Endothelial cell (in vitro differentiated cells): ENCODE measurements at regions not wholly inside any gene's neighbourhood (a gene's known extent, or its start where the extent isn't known, plus 50 kb on each side); places are given as distances from the start of the nearest gene placed in this dataset.

Source experiments
- DNase-seq: peaks from one replicate; pipeline ENCODE4 v3.0.0; 2021; ENCODE audit warnings: low spot score
- H3K27ac Mint-ChIP-seq: one replicate; pipeline ENCODE4 v1.8.0; 2021; ENCODE audit warnings: mixed read lengths, inconsistent platforms; ENCODE audit not compliant: unreplicated experiment
- H3K27me3 Mint-ChIP-seq: one replicate; pipeline ENCODE4 v1.8.0; 2021; ENCODE audit warnings: mild to moderate bottlenecking, moderate library complexity, mixed read lengths, inconsistent platforms; ENCODE audit not compliant: unreplicated experiment
- H3K36me3 Mint-ChIP-seq: one replicate; pipeline ENCODE4 v1.8.0; 2021; ENCODE audit warnings: mild to moderate bottlenecking, low read depth, mixed read lengths, inconsistent platforms; ENCODE audit not compliant: unreplicated experiment
- H3K4me1 Mint-ChIP-seq: one replicate; pipeline ENCODE4 v1.8.0; 2021; ENCODE audit warnings: mild to moderate bottlenecking, mixed read lengths, inconsistent platforms; ENCODE audit not compliant: unreplicated experiment
- H3K4me3 Mint-ChIP-seq: one replicate; pipeline ENCODE4 v1.8.0; 2021; ENCODE audit warnings: mild to moderate bottlenecking, mixed read lengths, inconsistent platforms; ENCODE audit not compliant: unreplicated experiment
- H3K9me3 Mint-ChIP-seq: one replicate; pipeline ENCODE4 v1.8.0; 2021; ENCODE audit warnings: mixed read lengths, inconsistent platforms; ENCODE audit not compliant: unreplicated experiment
- TF ChIP-seq, protein P1 (sequence below): fragments of 200-600 bp; sonication (generic); IDR thresholded peaks from one replicate; pipeline ENCODE4 v1.5.0; 2021; ENCODE audit warnings: antibody characterized with exemption; ENCODE audit not compliant: unreplicated experiment

DNA sequence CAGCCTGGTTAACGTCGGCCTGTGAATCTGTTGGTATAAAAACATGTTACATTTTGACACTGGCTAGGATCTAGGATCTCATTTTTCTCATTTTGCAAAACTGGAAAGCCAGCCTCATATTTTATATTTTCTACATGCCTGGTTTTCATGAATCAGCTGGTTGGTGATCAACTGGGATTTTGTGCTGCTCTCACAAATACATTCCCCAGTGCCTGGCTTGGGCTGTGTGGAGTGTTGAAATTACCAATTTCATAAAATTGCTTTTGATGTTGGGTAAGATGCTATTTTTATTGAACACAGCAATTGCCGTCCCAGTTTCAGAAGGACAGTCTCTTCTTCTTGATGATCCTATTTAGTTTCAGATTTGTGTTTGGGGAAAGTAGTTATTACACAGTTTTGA lies 604.3 kb downstream of the TAFA4 start:
- TF ChIP-seq, protein P1, sequence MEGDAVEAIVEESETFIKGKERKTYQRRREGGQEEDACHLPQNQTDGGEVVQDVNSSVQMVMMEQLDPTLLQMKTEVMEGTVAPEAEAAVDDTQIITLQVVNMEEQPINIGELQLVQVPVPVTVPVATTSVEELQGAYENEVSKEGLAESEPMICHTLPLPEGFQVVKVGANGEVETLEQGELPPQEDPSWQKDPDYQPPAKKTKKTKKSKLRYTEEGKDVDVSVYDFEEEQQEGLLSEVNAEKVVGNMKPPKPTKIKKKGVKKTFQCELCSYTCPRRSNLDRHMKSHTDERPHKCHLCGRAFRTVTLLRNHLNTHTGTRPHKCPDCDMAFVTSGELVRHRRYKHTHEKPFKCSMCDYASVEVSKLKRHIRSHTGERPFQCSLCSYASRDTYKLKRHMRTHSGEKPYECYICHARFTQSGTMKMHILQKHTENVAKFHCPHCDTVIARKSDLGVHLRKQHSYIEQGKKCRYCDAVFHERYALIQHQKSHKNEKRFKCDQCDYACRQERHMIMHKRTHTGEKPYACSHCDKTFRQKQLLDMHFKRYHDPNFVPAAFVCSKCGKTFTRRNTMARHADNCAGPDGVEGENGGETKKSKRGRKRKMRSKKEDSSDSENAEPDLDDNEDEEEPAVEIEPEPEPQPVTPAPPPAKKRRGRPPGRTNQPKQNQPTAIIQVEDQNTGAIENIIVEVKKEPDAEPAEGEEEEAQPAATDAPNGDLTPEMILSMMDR, result no peak
- H3K27me3 Mint-ChIP-seq, result no peaks in the 10 kb centered on the region

DNA sequence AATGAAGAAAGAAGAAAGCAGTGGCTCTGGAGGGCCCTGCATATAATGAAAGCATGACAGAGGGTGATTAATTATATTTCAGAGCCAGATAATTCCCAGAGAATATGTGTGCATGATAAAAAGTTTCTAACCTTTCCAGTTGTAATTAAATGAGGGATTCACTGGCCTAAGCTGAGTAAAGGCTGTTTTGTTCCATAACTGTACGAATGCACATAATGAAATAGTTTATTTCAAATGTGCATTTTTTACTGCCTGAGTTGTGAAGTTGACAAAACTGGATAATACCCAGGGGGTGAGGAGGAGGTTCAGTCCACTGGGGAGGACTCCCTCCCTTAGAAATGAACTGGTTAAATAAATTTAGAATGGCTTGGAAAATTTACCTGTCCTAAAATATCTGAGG lies 616.4 kb downstream of the TAFA4 start:
- no peak overlapping the region for H3K27ac Mint-ChIP-seq
- H3K27me3 Mint-ChIP-seq, result no peaks in the 10 kb centered on the region
- H3K9me3 Mint-ChIP-seq, result no peaks in the 10 kb centered on the region
- TF ChIP-seq, protein P1, result no peak
- no peaks in the 10 kb centered on the region for H3K36me3 Mint-ChIP-seq
- DNase-seq, result no peak
- H3K4me1 Mint-ChIP-seq, result no peaks in the 10 kb centered on the region
- no peak overlapping the region for H3K4me3 Mint-ChIP-seq

More for the DNA sequence above, 604.3 kb downstream of the TAFA4 start:
- Mint-ChIP-seq H3K36me3 (no peaks in the 10 kb centered on the region), H3K27ac (no peak overlapping the region), H3K4me3 (no peak overlapping the region), H3K9me3 (no peaks in the 10 kb centered on the region), H3K4me1 (no peaks in the 10 kb centered on the region)
- no peak for DNase-seq

DNA sequence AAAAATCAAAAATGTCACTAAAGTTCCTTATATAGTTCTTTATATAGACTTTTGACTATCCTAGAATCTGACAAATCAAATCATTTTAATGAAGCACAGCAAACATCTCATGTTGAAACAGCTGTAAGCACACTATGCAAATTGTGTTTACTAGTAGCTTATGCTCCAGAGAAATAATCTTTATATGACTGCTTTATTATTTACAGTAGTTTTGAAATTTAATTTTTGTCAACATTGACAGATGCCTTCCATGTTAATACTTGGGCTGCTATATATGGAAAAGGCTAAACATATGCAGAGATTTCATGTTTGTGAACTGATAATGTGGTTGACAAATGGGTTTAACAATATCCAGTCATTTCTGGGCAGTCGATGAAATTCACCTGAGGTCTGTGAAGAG lies 616.8 kb downstream of the TAFA4 start:
- Mint-ChIP-seq H3K9me3 (no peaks in the 10 kb centered on the region), H3K4me3 (no peak overlapping the region), H3K36me3 (no peaks in the 10 kb centered on the region), H3K4me1 (no peaks in the 10 kb centered on the region), H3K27ac (no peak overlapping the region), H3K27me3 (no peaks in the 10 kb centered on the region)
- DNase-seq, result no peak
- TF ChIP-seq, protein P1, result no peak

DNA sequence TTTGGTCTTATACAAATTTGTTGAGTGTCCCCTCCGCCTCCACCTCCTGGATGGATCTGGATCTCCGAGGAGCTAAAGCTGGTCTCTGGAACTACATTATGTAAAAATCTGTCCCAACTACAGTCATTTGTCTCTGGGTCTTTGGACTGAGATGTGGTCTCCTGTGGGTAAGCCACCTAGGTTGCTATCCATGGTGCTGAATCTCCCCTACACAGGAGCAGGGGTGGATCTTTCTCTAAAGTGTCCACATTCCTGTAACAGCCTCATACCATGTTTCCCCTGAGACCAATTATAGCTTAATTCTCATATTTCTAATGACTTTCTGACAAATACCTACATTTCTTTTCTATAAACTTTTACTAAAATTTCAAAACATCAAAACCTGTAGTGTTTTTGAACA lies 625.8 kb downstream of the TAFA4 start:
- H3K4me1 Mint-ChIP-seq, result no peaks in the 10 kb centered on the region
- DNase-seq, result peak; percentile 56
- H3K36me3 Mint-ChIP-seq, result no peaks in the 10 kb centered on the region
- TF ChIP-seq, protein P1, result no peak
- H3K9me3 Mint-ChIP-seq, result no peaks in the 10 kb centered on the region
- H3K27ac Mint-ChIP-seq, result no peak overlapping the region
- peaks cover 1% of the 10 kb centered on the region for H3K27me3 Mint-ChIP-seq
- H3K4me3 Mint-ChIP-seq, result no peak overlapping the region

DNA sequence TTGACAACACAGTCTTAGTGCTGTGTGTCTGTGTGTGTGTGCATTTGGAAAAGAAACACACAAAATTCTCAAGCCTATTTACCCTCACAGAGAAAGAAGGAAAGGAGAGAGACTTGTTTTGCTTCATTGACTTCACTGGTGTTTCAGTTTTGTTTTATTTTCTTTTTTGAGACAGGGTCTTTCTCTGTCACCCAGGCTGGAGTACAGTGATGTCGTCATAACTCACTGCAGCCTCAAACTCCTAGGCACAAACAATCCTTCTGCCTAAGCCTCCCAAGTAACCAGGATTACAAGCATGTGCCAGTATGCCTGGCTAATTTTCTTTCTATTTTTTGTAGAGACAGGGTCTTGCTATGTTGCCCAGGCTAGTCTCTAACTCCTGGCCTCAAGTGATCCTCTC lies 636.9 kb downstream of the TAFA4 start:
- H3K4me3 Mint-ChIP-seq, result no peak overlapping the region
- no peaks in the 10 kb centered on the region for H3K27me3 Mint-ChIP-seq
- no peaks in the 10 kb centered on the region for H3K4me1 Mint-ChIP-seq
- no peaks in the 10 kb centered on the region for H3K36me3 Mint-ChIP-seq
- DNase-seq, result no peak
- TF ChIP-seq, protein P1, result no peak
- H3K9me3 Mint-ChIP-seq, result peaks cover 3% of the 10 kb centered on the region
- no peak overlapping the region for H3K27ac Mint-ChIP-seq
